ENCODE measurements at regions not wholly inside any gene's neighbourhood (a gene's known extent, or its start where the extent isn't known, plus 50 kb on each side); places are given as distances from the start of the nearest gene placed in this dataset.

- DNase-seq (ENCODE audit: low read depth): no peak
These were observed 209.4 kb upstream of the NCAM1 start for GRCh38 chr11:112751772-112752171.

- no peak for DNase-seq (ENCODE audit: low read depth)
These were observed 208.7 kb upstream of the NCAM1 start for GRCh38 chr11:112752563-112752962.

GRCh38 chr11:112753706-112754105 lies 207.5 kb upstream of the NCAM1 start:
- no peak for DNase-seq (ENCODE audit: low read depth)

GRCh38 chr11:112759418-112759817 lies 201.8 kb upstream of the NCAM1 start:
- DNase-seq (ENCODE audit: low read depth): no peak

- DNase-seq (ENCODE audit: low read depth): no peak
These were observed 200.7 kb upstream of the NCAM1 start for GRCh38 chr11:112760396-112761059.

- no peak for DNase-seq (ENCODE audit: low read depth)
These were observed 199.1 kb upstream of the NCAM1 start for GRCh38 chr11:112761911-112762706.

GRCh38 chr11:112762707-112763090 lies 198.5 kb upstream of the NCAM1 start:
- no peak for DNase-seq (ENCODE audit: low read depth)

GRCh38 chr11:112765337-112765736 lies 195.9 kb upstream of the NCAM1 start:
- no peak for DNase-seq (ENCODE audit: low read depth)

- no peak for DNase-seq (ENCODE audit: low read depth)
These were observed 192.1 kb upstream of the NCAM1 start for GRCh38 chr11:112769170-112769569.

GRCh38 chr11:112769584-112769983 lies 191.6 kb upstream of the NCAM1 start:
- DNase-seq (ENCODE audit: low read depth): no peak

GRCh38 chr11:112770033-112770432 lies 191.2 kb upstream of the NCAM1 start:
- no peak for DNase-seq (ENCODE audit: low read depth)

GRCh38 chr11:112770487-112770886 lies 190.7 kb upstream of the NCAM1 start:
- DNase-seq (ENCODE audit: low read depth): no peak

- DNase-seq (ENCODE audit: low read depth): no peak
These were observed 189.4 kb upstream of the NCAM1 start for GRCh38 chr11:112771851-112772250.

- no peak for DNase-seq (ENCODE audit: low read depth)
These were observed 188.0 kb upstream of the NCAM1 start for GRCh38 chr11:112773264-112773663.

GRCh38 chr11:112776834-112777233 lies 184.4 kb upstream of the NCAM1 start:
- no peak for DNase-seq (ENCODE audit: low read depth)

GRCh38 chr11:112777283-112777751 lies 183.9 kb upstream of the NCAM1 start:
- DNase-seq (ENCODE audit: low read depth): no peak

GRCh38 chr11:112778091-112778876 lies 182.9 kb upstream of the NCAM1 start:
- no peak for DNase-seq (ENCODE audit: low read depth)

GRCh38 chr11:112778877-112779266 lies 182.3 kb upstream of the NCAM1 start:
- no peak for DNase-seq (ENCODE audit: low read depth)

- DNase-seq (ENCODE audit: low read depth): no peak
These were observed 180.7 kb upstream of the NCAM1 start for GRCh38 chr11:112780351-112781087.

- no peak for DNase-seq (ENCODE audit: low read depth)
These were observed 177.3 kb upstream of the NCAM1 start for GRCh38 chr11:112783945-112784322.

GRCh38 chr11:112784323-112785073 lies 176.7 kb upstream of the NCAM1 start:
- DNase-seq (ENCODE audit: low read depth): no peak
